IMR-90 (cell line): ENCODE measurements at regions not wholly inside any gene's neighbourhood (a gene's known extent, or its start where the extent isn't known, plus 50 kb on each side); places are given as distances from the start of the nearest gene placed in this dataset.

Source experiments
- ATAC-seq: fragments of 200-7000 bp; cut with Tn5 transposase; 2 replicates; pipeline ENCODE4 v1.9.1; 2020; ENCODE audit warnings: low read depth, mild to moderate bottlenecking, moderate library complexity
- BruUV-seq: library from RNA; stranded (reverse); fragments of 400-500 nt; replicated peaks from 2 replicates; lab custom pipeline; 2021; lab: Mats Ljungman, UMichigan
- CTCF ChIA-PET: fragments of 300-600 bp; formaldehyde crosslinking; extraction: SDS; loops from one replicate; lab custom pipeline; 2021; ENCODE audit warnings: antibody characterized with exemption; lab: Yijun Ruan, JAX
- POLR2A ChIA-PET: fragments of 300-600 bp; sonication (Branson Sonifier 250); formaldehyde crosslinking; loops from one replicate; lab custom pipeline; 2022; ENCODE audit warnings: antibody characterized with exemption; ENCODE audit not compliant: unreplicated experiment; lab: Charles Lee
- DNase-seq: peaks from one replicate; pipeline ENCODE4 v3.0.0; 2013
- H2AFZ ChIP-seq: replicated peaks from 2 replicates; pipeline ENCODE3; 2013; ENCODE audit warnings: low read length, mild to moderate bottlenecking; ENCODE audit not compliant: poor library complexity
- H2AK5ac ChIP-seq: 2 replicates; pipeline ENCODE4 v1.6.1; 2013; ENCODE audit warnings: low read depth, low read length, inconsistent platforms
- H2AK9ac ChIP-seq: replicated peaks from 2 replicates; pipeline ENCODE3; 2013; ENCODE audit warnings: mild to moderate bottlenecking, low read depth, low read length, moderate library complexity; ENCODE audit not compliant: poor library complexity
- H2BK120ac ChIP-seq: 2 replicates; pipeline ENCODE4 v1.6.1; 2013; ENCODE audit warnings: low read depth, low read length, inconsistent platforms
- H2BK15ac ChIP-seq: 3 replicates; pipeline ENCODE4 v1.6.1; 2013; ENCODE audit warnings: low read depth, low read length, inconsistent platforms
- H2BK20ac ChIP-seq: 2 replicates; pipeline ENCODE4 v1.6.1; 2013; ENCODE audit warnings: low read depth, mild to moderate bottlenecking, inconsistent platforms, low read length, moderate library complexity
- H2BK5ac ChIP-seq: 2 replicates; pipeline ENCODE4 v1.6.1; 2013; ENCODE audit warnings: mild to moderate bottlenecking, low read depth, low read length, inconsistent platforms; ENCODE audit not compliant: poor library complexity, severe bottlenecking
- H3K14ac ChIP-seq: replicated peaks from 2 replicates; pipeline ENCODE4 v1.6.1; 2013; ENCODE audit warnings: low read depth, low read length, inconsistent platforms
- H3K18ac ChIP-seq: 2 replicates; pipeline ENCODE4 v1.6.1; 2013; ENCODE audit warnings: low read depth, low read length, control low read depth
- H3K23ac ChIP-seq: 2 replicates; pipeline ENCODE4 v1.6.1; 2013; ENCODE audit warnings: low read depth, low read length, inconsistent platforms
- H3K27ac ChIP-seq: 2 replicates; pipeline ENCODE4 v1.5.1; 2013; ENCODE audit warnings: mild to moderate bottlenecking, control low read depth, low read length; ENCODE audit not compliant: insufficient read depth
- H3K27me3 ChIP-seq: 2 replicates; pipeline ENCODE4 v1.6.1; 2013; ENCODE audit warnings: low read length; ENCODE audit not compliant: control insufficient read depth, insufficient read depth
- H3K36me3 ChIP-seq: 2 replicates; pipeline ENCODE4 v1.6.1; 2013; ENCODE audit warnings: low read length, mixed read lengths; ENCODE audit not compliant: control insufficient read depth, insufficient read depth
- H3K4ac ChIP-seq: 2 replicates; pipeline ENCODE4 v1.6.1; 2013; ENCODE audit warnings: low read depth, low read length, inconsistent platforms
- H3K4me1 ChIP-seq: 2 replicates; pipeline ENCODE4 v1.6.1; 2013; ENCODE audit warnings: low read length, mixed read lengths; ENCODE audit not compliant: control insufficient read depth, insufficient read depth
- H3K4me2 ChIP-seq: 2 replicates; pipeline ENCODE4 v1.6.1; 2013; ENCODE audit warnings: low read depth, mild to moderate bottlenecking, control low read depth, low read length, moderate library complexity
- H3K4me3 ChIP-seq: 2 replicates; pipeline ENCODE4 v1.5.1; 2013; ENCODE audit warnings: low read depth, mild to moderate bottlenecking, control low read depth, low read length, moderate library complexity; ENCODE audit not compliant: insufficient read depth
- H3K56ac ChIP-seq: 2 replicates; pipeline ENCODE4 v1.6.1; 2013; ENCODE audit warnings: low read length, inconsistent platforms; ENCODE audit not compliant: insufficient read depth; ENCODE audit errors: extremely low read depth
- H3K79me1 ChIP-seq, 2 experiments: 2 replicates each; pipeline ENCODE4 v1.6.1; 2013; ENCODE audit warnings: low read length in 2 of 2, inconsistent platforms in 1 of 2, low read depth in 1 of 2
- H3K9ac ChIP-seq: 2 replicates; pipeline ENCODE4 v1.6.1; 2013; ENCODE audit warnings: low read depth, low read length, control low read depth
- H3K9me1 ChIP-seq: 2 replicates; pipeline ENCODE4 v1.6.1; 2013; ENCODE audit warnings: low read length, inconsistent platforms; ENCODE audit not compliant: insufficient read depth
- H3K9me3 ChIP-seq: 2 replicates; pipeline ENCODE4 v1.6.1; 2013; ENCODE audit warnings: low read length; ENCODE audit not compliant: control insufficient read depth, insufficient read depth
- H4K20me1 ChIP-seq: 2 replicates; pipeline ENCODE4 v1.6.1; 2013; ENCODE audit warnings: low read length, inconsistent platforms; ENCODE audit not compliant: insufficient read depth
- H4K5ac ChIP-seq: 2 replicates; pipeline ENCODE4 v1.6.1; 2013; ENCODE audit warnings: mild to moderate bottlenecking, low read depth, low read length, control low read depth
- H4K8ac ChIP-seq, 2 experiments: 2 replicates each; pipeline ENCODE4 v1.6.1; 2013; ENCODE audit warnings: low read depth in 2 of 2, low read length in 2 of 2, control low read depth in 1 of 2, inconsistent platforms in 1 of 2
- H4K91ac ChIP-seq: 2 replicates; pipeline ENCODE4 v1.6.1; 2013; ENCODE audit warnings: low read depth, low read length, inconsistent platforms; ENCODE audit not compliant: insufficient read depth
- CHD1 ChIP-seq: IDR thresholded peaks from 2 replicates; pipeline ENCODE4 v1.6.1; 2012; ENCODE audit warnings: low read depth, low read length, improper control_type of control experiment
- ELK1 ChIP-seq: fragments of 150-350 bp; IDR thresholded peaks from 2 replicates; pipeline ENCODE4 v1.6.1; 2016; ENCODE audit warnings: low read depth, mild to moderate bottlenecking, low read length, moderate library complexity, borderline replicate concordance
- MAZ ChIP-seq: IDR thresholded peaks from 2 replicates; pipeline ENCODE4 v1.6.1; 2012; ENCODE audit warnings: low read depth, mild to moderate bottlenecking, low read length, improper control_type of control experiment, moderate library complexity, borderline replicate concordance
- NFE2L2 ChIP-seq: fragments of 150-350 bp; IDR thresholded peaks from 2 replicates; pipeline ENCODE4 v1.6.1; 2016; ENCODE audit warnings: low read depth, mild to moderate bottlenecking, low read length
- RAD21 ChIP-seq: IDR thresholded peaks from 2 replicates; pipeline ENCODE4 v1.6.1; 2012; ENCODE audit warnings: low read length, improper control_type of control experiment
- RCOR1 ChIP-seq: IDR thresholded peaks from 2 replicates; pipeline ENCODE4 v1.6.1; 2012; ENCODE audit warnings: mild to moderate bottlenecking, low read length, improper control_type of control experiment; ENCODE audit not compliant: insufficient replicate concordance
- SMC3 ChIP-seq: fragments of 150-350 bp; IDR thresholded peaks from 2 replicates; pipeline ENCODE4 v1.6.1; 2016; ENCODE audit warnings: low read depth, mild to moderate bottlenecking, antibody characterized with exemption, low read length, moderate library complexity
- WGBS, 2 experiments: methylation state at CpG; one replicate each; pipeline versions ENCODE4 v1.1.5 to v1.1.7; 2013; ENCODE audit warnings: missing lambda C conversion rate in 2 of 2; ENCODE audit not compliant: insufficient read length in 1 of 2; ENCODE audit errors: extremely low coverage in 2 of 2; 5-methylcytosine and 5-hydroxymethylcytosine counted together
- dilution Hi-C: fragments of 300-500 bp; cut with HindIII; formaldehyde crosslinking; loops from one replicate; pipeline ENCODE4 v1.14.3; 2018; ENCODE audit warnings: low sequenced_read_pairs; ENCODE audit not compliant: unreplicated experiment
- in situ Hi-C: fragments of 300-500 bp; cut with MboI; formaldehyde crosslinking; loops from 3 replicates; pipeline ENCODE4 v1.14.3; 2019; ENCODE audit warnings: low sequenced_read_pairs, inconsistent platforms, mixed read lengths
- intact Hi-C: fragments of 100-400 bp; cut with micrococcal nuclease; formaldehyde crosslinking; loops from 2 replicates; pipeline ENCODE4 v1.10.0; 2022

GRCh38 chr11:106327134-106327533 is 249.7 kb downstream of the AASDHPPT start:
- DNase-seq (no peak), ATAC-seq (no peak)
- no peak overlapping the region for H3K9ac ChIP-seq
- TF ChIP-seq CHD1: no peak
- no peak for TF ChIP-seq MAZ
- TF ChIP-seq RCOR1: no peak
- TF ChIP-seq NFE2L2: no peak
- TF ChIP-seq RAD21: no peak
- TF ChIP-seq ELK1: no peak
- no peak for TF ChIP-seq SMC3
- dilution Hi-C loops: no loop called here
- no CpG with 5 or more reads among the region's 3 CpGs for WGBS, 2 experiments
- CTCF ChIA-PET: no interaction called here
- H3K56ac ChIP-seq: no peak overlapping the region
- H3K18ac ChIP-seq: no peak overlapping the region
- intact Hi-C loops: loop anchor here (5.0 kb wide), 1 partner anchor 260 kb away; no protein-coding TSS in a partner anchor
- H3K79me1 ChIP-seq: no peaks in the 10 kb centered on the region
- no peak overlapping the region for H2BK120ac ChIP-seq
- no peak overlapping the region for H2AK9ac ChIP-seq
- no peak overlapping the region for H3K4ac ChIP-seq
- no peaks in the 10 kb centered on the region for H4K20me1 ChIP-seq
- BruUV-seq: no TSS peak
- no peak overlapping the region for H2BK20ac ChIP-seq
- no peak overlapping the region for H2BK15ac ChIP-seq
- POLR2A ChIA-PET: no interaction called here
- H3K4me2 ChIP-seq: no peak overlapping the region
- no peak overlapping the region for H3K14ac ChIP-seq
- no peak overlapping the region for H3K23ac ChIP-seq
- H3K4me1 ChIP-seq: no peaks in the 10 kb centered on the region
- H2BK5ac ChIP-seq: no peak overlapping the region
- in situ Hi-C loops: no loop called here
- no peak overlapping the region for H4K91ac ChIP-seq
- H3K27me3 ChIP-seq: no peaks in the 10 kb centered on the region; the same call in 1 of the 2 replicates
- no peaks in the 10 kb centered on the region for H3K9me1 ChIP-seq
- no peak overlapping the region for H4K8ac ChIP-seq
- no peak overlapping the region for H3K4me3 ChIP-seq
- H3K27ac ChIP-seq: no peak overlapping the region
- no peaks in the 10 kb centered on the region for H3K9me3 ChIP-seq
- H2AFZ ChIP-seq: no peak overlapping the region
- H2AK5ac ChIP-seq: no peak overlapping the region
- no peaks in the 10 kb centered on the region for H3K36me3 ChIP-seq
- no peak overlapping the region for H4K5ac ChIP-seq
